Fibroblast of skin of left biceps (primary cell): ENCODE measurements at regions not wholly inside any gene's neighbourhood (a gene's known extent, or its start where the extent isn't known, plus 50 kb on each side); places are given as distances from the start of the nearest gene placed in this dataset.

Source experiments
- DNase-seq, 2 experiments: peaks; one replicate each; pipeline ENCODE4 v3.0.0-alpha.2; 2013; ENCODE audit warnings: low read depth in 2 of 2

- DNase-seq: no peak
Measured at GRCh38 chr5:88364991-88365390, 96.3 kb upstream of the TMEM161B start.

DNA sequence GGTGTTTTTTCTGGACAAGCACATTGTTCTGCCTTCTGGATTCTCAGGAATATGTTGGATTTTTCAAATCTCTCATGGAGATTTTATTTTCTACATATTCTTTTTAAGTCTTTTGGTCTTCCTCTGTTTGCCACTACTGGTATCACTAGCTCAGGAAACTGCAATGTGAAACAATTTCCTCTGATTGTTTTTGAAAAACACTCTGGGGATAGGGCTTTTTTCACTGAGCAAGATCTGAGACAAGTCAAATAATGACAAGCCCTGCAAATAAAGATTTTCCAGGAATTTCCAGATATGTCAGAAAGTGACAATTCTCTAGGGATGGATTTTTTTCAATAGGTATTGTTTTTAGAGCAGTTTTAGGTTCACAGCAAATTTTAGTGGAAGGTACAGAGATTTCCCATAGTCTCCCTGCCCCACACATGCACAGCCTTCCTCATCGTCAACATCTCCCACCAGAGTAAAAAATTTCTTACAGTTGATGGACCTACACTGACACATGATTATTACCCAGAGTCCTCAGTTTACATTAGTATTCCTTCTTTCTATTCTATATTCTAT, 86.9 kb upstream of the TMEM161B start:
- no peak for DNase-seq

DNA sequence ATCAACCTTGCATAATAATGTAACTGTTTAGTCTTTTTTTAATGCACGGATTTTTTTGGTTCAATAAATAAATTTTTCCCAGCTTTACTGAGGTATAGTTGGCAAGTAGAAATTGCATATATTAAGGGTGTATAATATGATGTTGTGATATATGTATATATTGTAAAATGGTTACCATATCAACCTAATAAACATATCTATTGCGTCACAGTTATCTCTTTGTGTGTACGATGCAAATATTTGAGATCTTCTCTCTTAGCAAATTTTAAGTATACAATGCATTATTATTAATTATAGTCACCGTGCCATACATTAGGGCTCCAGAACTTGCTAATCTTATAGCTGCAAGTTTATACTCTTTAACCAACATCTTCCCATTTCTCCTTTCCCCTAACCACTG, 57.2 kb upstream of the TMEM161B start:
- DNase-seq: no peak

DNA sequence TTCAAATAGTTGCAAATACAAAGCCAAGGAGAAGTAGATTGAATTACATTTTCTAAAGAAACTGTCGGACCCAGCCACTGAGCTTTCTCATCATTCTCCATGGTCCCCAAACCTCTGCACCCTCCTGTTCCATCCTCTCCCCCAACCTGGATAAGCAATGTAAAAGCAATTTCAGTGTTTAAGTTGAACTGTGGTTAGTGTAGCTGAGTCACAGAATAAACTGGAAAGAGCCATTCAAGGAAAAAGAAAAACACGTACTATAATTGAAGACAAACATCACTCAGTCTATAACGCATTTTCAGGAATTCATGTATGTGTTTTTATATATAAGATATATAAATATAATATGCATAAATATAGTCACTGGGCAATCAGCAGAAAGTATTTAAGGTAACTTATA, 54.1 kb upstream of the TMEM161B start:
- no peak for DNase-seq
